OCI-LY3 (cell line): ENCODE measurements at regions not wholly inside any gene's neighbourhood (a gene's known extent, or its start where the extent isn't known, plus 50 kb on each side); places are given as distances from the start of the nearest gene placed in this dataset.

Source experiments
- H2AFZ ChIP-seq: fragments of 200-600, 300-600 bp; shearing (Covaris generic); 2 replicates; pipeline ENCODE4 v1.6.0; 2014; ENCODE audit warnings: antibody characterized with exemption, low read depth, low read length
- H3K27ac ChIP-seq: fragments of 200-600, 300-600 bp; sonication (generic); 2 replicates; pipeline ENCODE4 v1.5.1; 2014; ENCODE audit warnings: mild to moderate bottlenecking, low read length, moderate library complexity, mixed read lengths
- H3K27me3 ChIP-seq: fragments of 200-600, 300-600 bp; sonication (generic); 2 replicates; pipeline ENCODE4 v1.6.1; 2014; ENCODE audit warnings: low read depth, low read length, mixed read lengths
- H3K36me3 ChIP-seq: fragments of 200-600, 300-600 bp; sonication (generic); replicated peaks from 2 replicates; pipeline ENCODE3; 2014; ENCODE audit warnings: low read depth, low read length, mixed read lengths
- H3K4me1 ChIP-seq: fragments of 300-600, 200-600 bp; sonication (generic); 2 replicates; pipeline ENCODE4 v1.6.1; 2014; ENCODE audit warnings: low read length, mixed read lengths
- H3K4me2 ChIP-seq: fragments of 200-600, 300-600 bp; sonication (generic); 2 replicates; pipeline ENCODE4 v1.6.1; 2014; ENCODE audit warnings: low read length, mixed read lengths
- H3K4me3 ChIP-seq: fragments of 300-600, 200-600 bp; sonication (generic); 2 replicates; pipeline ENCODE4 v1.5.1; 2014; ENCODE audit warnings: antibody characterized with exemption, mild to moderate bottlenecking, low read length, moderate library complexity
- H3K79me2 ChIP-seq: fragments of 300-600, 200-600 bp; shearing (Covaris generic); 2 replicates; pipeline ENCODE4 v1.6.1; 2014; ENCODE audit warnings: mild to moderate bottlenecking, low read length, mixed read lengths
- H3K9ac ChIP-seq: fragments of 300-600, 200-600 bp; shearing (Covaris generic); 2 replicates; pipeline ENCODE4 v1.6.0; 2014; ENCODE audit warnings: mild to moderate bottlenecking, low read length, moderate library complexity
- H3K9me3 ChIP-seq: fragments of 200-600, 300-600 bp; shearing (Covaris generic); 2 replicates; pipeline ENCODE4 v1.6.1; 2014; ENCODE audit warnings: low read length, mixed read lengths; ENCODE audit not compliant: insufficient read depth
- H4K20me1 ChIP-seq: fragments of 200-600, 300-600 bp; sonication (generic); 2 replicates; pipeline ENCODE4 v1.6.1; 2016; ENCODE audit warnings: low read length, mixed read lengths; ENCODE audit not compliant: insufficient read depth
- CTCF ChIP-seq: fragments of 200-600, 300-600 bp; sonication (generic); IDR thresholded peaks from 2 replicates; pipeline ENCODE4 v1.5.1; 2014; ENCODE audit warnings: antibody characterized with exemption, low read length, low read depth
- EZH2phosphoT487 ChIP-seq: fragments of 200-600 bp; shearing (Covaris generic); IDR thresholded peaks from 2 replicates; pipeline ENCODE4 v1.6.1; 2018; ENCODE audit warnings: antibody characterized with exemption, mixed run types, low read depth

- Histone ChIP-seq H3K27me3 (no peaks in the 10 kb centered on the region), H3K4me3 (no peak overlapping the region), H3K36me3 (no peaks in the 10 kb centered on the region), H3K4me1 (no peaks in the 10 kb centered on the region), H3K9ac (no peak overlapping the region), H3K4me2 (no peak overlapping the region), H4K20me1 (no peaks in the 10 kb centered on the region), H2AFZ (no peak overlapping the region), H3K9me3 (no peaks in the 10 kb centered on the region), H3K27ac (no peak overlapping the region), H3K79me2 (no peaks in the 10 kb centered on the region)
- TF ChIP-seq EZH2phosphoT487: no peak
- no peak for TF ChIP-seq CTCF
Measured at GRCh38 chr15:93527374-93528050, 438.5 kb upstream of the RGMA start.

DNA sequence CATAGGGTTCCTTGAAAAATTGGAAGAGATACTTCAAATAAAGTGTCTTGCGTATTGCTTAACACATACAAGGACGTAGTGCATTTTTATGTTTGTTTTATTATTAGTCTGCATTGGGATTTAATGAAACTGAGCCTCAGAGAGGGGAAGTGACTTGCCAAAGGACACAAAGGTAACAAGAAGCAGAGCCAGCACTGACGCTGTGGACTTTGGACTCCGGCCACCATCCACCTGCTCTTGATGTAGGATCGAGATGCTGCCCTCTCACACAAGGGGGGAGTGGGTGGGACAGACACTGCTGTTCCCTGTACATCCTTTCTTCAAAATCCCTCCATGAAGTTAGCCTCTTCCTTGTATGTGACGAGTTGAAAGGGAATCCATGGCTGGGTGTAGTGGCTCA is 435.4 kb upstream of the RGMA start:
- no peak for TF ChIP-seq CTCF
- TF ChIP-seq EZH2phosphoT487: no peak
- H3K27ac ChIP-seq: no peak overlapping the region
- H2AFZ ChIP-seq: no peak overlapping the region

DNA sequence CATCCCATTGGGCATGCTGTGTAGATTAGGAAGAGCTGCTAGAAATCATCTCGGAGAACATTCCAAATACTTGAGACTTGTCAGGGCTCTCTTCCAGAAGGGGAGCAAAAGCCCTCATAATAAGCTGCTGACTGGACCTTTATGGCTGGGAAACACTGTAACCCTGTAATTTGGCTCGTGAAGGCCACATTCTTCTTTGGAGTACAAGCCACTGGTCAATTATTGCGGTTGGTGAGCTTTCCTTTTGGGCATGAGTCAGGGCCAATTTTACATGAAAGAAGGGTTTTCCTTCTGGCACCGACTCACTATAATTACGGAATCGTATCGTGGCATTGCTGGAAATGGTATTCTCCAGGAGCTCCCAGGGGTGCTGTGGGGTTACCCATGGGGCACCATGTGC is 434.5 kb upstream of the RGMA start:
- no peaks in the 10 kb centered on the region for H3K27me3 ChIP-seq
- TF ChIP-seq CTCF (no peak), EZH2phosphoT487 (no peak)
- no peak overlapping the region for H2AFZ ChIP-seq
- no peak overlapping the region for H3K9ac ChIP-seq
- H3K4me1 ChIP-seq: no peaks in the 10 kb centered on the region
- H4K20me1 ChIP-seq: no peaks in the 10 kb centered on the region
- no peaks in the 10 kb centered on the region for H3K79me2 ChIP-seq
- H3K4me2 ChIP-seq: no peak overlapping the region
- H3K27ac ChIP-seq: no peak overlapping the region
- H3K9me3 ChIP-seq: no peaks in the 10 kb centered on the region
- no peak overlapping the region for H3K4me3 ChIP-seq
- no peaks in the 10 kb centered on the region for H3K36me3 ChIP-seq

More for the DNA sequence above, 435.4 kb upstream of the RGMA start:
- no peaks in the 10 kb centered on the region for H3K27me3 ChIP-seq
- no peaks in the 10 kb centered on the region for H3K79me2 ChIP-seq
- H3K36me3 ChIP-seq: no peaks in the 10 kb centered on the region
- H3K4me2 ChIP-seq: no peak overlapping the region
- no peak overlapping the region for H3K4me3 ChIP-seq
- H3K9ac ChIP-seq: no peak overlapping the region
- H4K20me1 ChIP-seq: no peaks in the 10 kb centered on the region
- no peaks in the 10 kb centered on the region for H3K4me1 ChIP-seq
- H3K9me3 ChIP-seq: no peaks in the 10 kb centered on the region

DNA sequence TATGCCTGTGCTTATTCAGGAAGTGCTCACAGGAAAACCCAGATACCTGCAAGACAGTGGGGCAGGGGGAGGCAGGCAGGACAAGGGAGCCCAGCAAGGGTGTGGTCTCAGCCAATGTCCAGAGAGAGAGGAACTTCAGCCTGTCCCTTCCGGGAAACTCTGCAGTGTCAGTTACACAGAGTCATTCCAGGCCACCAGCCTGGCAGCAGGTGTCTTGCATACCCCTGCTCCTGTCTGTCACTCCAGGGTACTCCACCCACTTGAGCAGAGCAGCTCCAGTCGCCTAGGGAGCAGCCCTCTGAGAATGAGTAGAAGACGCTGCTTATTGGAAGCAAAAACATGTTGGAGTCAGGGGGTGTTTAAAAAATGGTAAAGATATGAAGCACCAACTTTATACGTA is 431.2 kb upstream of the RGMA start:
- Histone ChIP-seq H3K4me2 (no peak overlapping the region), H3K9ac (no peak overlapping the region), H3K4me3 (no peak overlapping the region), H3K27me3 (peaks cover 3% of the 10 kb centered on the region; the same call in 1 of the 2 replicates), H3K27ac (no peak overlapping the region), H2AFZ (no peak overlapping the region), H3K9me3 (no peaks in the 10 kb centered on the region), H4K20me1 (no peaks in the 10 kb centered on the region), H3K4me1 (no peaks in the 10 kb centered on the region), H3K36me3 (no peaks in the 10 kb centered on the region), H3K79me2 (no peaks in the 10 kb centered on the region)
- TF ChIP-seq EZH2phosphoT487 (no peak), CTCF (no peak)
